Mesenchymal stem cell (in vitro differentiated cells and primary cell): ENCODE measurements at regions not wholly inside any gene's neighbourhood (a gene's known extent, or its start where the extent isn't known, plus 50 kb on each side); places are given as distances from the start of the nearest gene placed in this dataset.

Source experiments
- DNase-seq: peaks from one replicate; pipeline ENCODE4 v3.0.0-alpha.2; 2013
- H2AFZ ChIP-seq: one replicate; pipeline ENCODE4 v1.6.1; 2013; ENCODE audit warnings: low read depth, mild to moderate bottlenecking, control low read depth, inconsistent platforms, low read length, moderate library complexity
- H2AK5ac ChIP-seq: 2 replicates; pipeline ENCODE4 v1.6.1; 2013; ENCODE audit warnings: low read length, moderate library complexity, mild to moderate bottlenecking, inconsistent platforms; ENCODE audit not compliant: severe bottlenecking
- H2BK120ac ChIP-seq: one replicate; pipeline ENCODE4 v1.6.1; 2013; ENCODE audit warnings: low read depth, mild to moderate bottlenecking, inconsistent platforms, low read length, moderate library complexity
- H2BK12ac ChIP-seq, 2 experiments: one replicate each; pipeline ENCODE4 v1.6.1; 2013; ENCODE audit warnings: inconsistent platforms in 2 of 2, low read length in 2 of 2, mild to moderate bottlenecking in 2 of 2, moderate library complexity in 2 of 2, control low read depth in 1 of 2
- H2BK15ac ChIP-seq: one replicate; pipeline ENCODE4 v1.6.1; 2013; ENCODE audit warnings: mild to moderate bottlenecking, low read depth, inconsistent platforms; ENCODE audit not compliant: poor library complexity, severe bottlenecking
- H2BK5ac ChIP-seq: 2 replicates; pipeline ENCODE4 v1.6.1; 2013; ENCODE audit warnings: low read depth, mild to moderate bottlenecking, low read length, control low read depth, inconsistent platforms; ENCODE audit not compliant: poor library complexity, severe bottlenecking
- H3K14ac ChIP-seq, 2 experiments: one replicate each; pipeline ENCODE4 v1.6.1; 2013; ENCODE audit warnings: inconsistent platforms in 2 of 2, low read length in 2 of 2, control low read depth in 1 of 2, mild to moderate bottlenecking in 1 of 2, moderate library complexity in 1 of 2
- H3K18ac ChIP-seq, 2 experiments: one replicate each; pipeline ENCODE4 v1.6.1; 2013; ENCODE audit warnings: inconsistent platforms in 2 of 2, low read length in 2 of 2, control low read depth in 1 of 2, low read depth in 1 of 2, mild to moderate bottlenecking in 1 of 2
- H3K23ac ChIP-seq, 2 experiments: one replicate each; pipeline ENCODE4 v1.6.1; 2013; ENCODE audit warnings: inconsistent platforms in 2 of 2, low read length in 2 of 2, mild to moderate bottlenecking in 2 of 2, moderate library complexity in 2 of 2, control low read depth in 1 of 2
- H3K27ac ChIP-seq: 2 replicates; pipeline ENCODE4 v1.5.1; 2013; ENCODE audit warnings: mild to moderate bottlenecking, moderate library complexity, low read length, control low read depth, inconsistent platforms; ENCODE audit not compliant: poor library complexity, severe bottlenecking
- H3K27me3 ChIP-seq, 2 experiments: 2 replicates each; pipeline versions ENCODE4 v1.6.1 to v1.7.0; 2013; ENCODE audit warnings: low read length in 2 of 2, mild to moderate bottlenecking in 2 of 2, moderate library complexity in 2 of 2, control low read depth in 1 of 2, inconsistent platforms in 1 of 2; ENCODE audit not compliant: control insufficient read depth in 1 of 2, insufficient read depth in 1 of 2
- H3K36me3 ChIP-seq, 2 experiments: 2 replicates each; pipeline versions ENCODE4 v1.6.1 to v1.7.0; 2013; ENCODE audit warnings: low read length in 2 of 2, control low read depth in 1 of 2, inconsistent platforms in 1 of 2, low read depth in 1 of 2, mild to moderate bottlenecking in 1 of 2; ENCODE audit not compliant: insufficient read depth in 2 of 2, control insufficient read depth in 1 of 2
- H3K4ac ChIP-seq, 2 experiments: one replicate each; pipeline ENCODE4 v1.6.1; 2013; ENCODE audit warnings: inconsistent platforms in 2 of 2, low read length in 2 of 2, mild to moderate bottlenecking in 2 of 2, moderate library complexity in 2 of 2, control low read depth in 1 of 2, low read depth in 1 of 2
- H3K4me1 ChIP-seq: 2 replicates; pipeline ENCODE4 v1.6.1; 2013; ENCODE audit warnings: low read depth, low read length, control low read depth; ENCODE audit not compliant: control insufficient read depth, insufficient read depth
- H3K4me2 ChIP-seq: 2 replicates; pipeline ENCODE4 v1.6.1; 2013; ENCODE audit warnings: low read length, mild to moderate bottlenecking, inconsistent platforms; ENCODE audit not compliant: poor library complexity, severe bottlenecking
- H3K4me3 ChIP-seq, 2 experiments: 2 replicates each; pipeline versions ENCODE4 v1.5.1 to v1.7.0; 2013; ENCODE audit warnings: low read length in 2 of 2, mild to moderate bottlenecking in 2 of 2, control low read depth in 1 of 2, low read depth in 1 of 2; ENCODE audit not compliant: insufficient read depth in 1 of 2
- H3K79me1 ChIP-seq: replicated peaks from 2 replicates; pipeline ENCODE4 v1.6.1; 2013; ENCODE audit warnings: mild to moderate bottlenecking, control low read depth, low read length, inconsistent platforms; ENCODE audit not compliant: poor library complexity, severe bottlenecking
- H3K9ac ChIP-seq: 2 replicates; pipeline ENCODE4 v1.7.0; 2013; ENCODE audit warnings: mild to moderate bottlenecking, low read length, moderate library complexity
- H3K9me3 ChIP-seq: 2 replicates; pipeline ENCODE4 v1.7.0; 2013; ENCODE audit warnings: mild to moderate bottlenecking, low read length; ENCODE audit not compliant: control insufficient read depth
- H4K8ac ChIP-seq: one replicate; pipeline ENCODE4 v1.6.1; 2013; ENCODE audit warnings: inconsistent platforms, mild to moderate bottlenecking, low read length, moderate library complexity
- H4K91ac ChIP-seq: one replicate; pipeline ENCODE4 v1.6.1; 2013; ENCODE audit warnings: mild to moderate bottlenecking, low read length, inconsistent platforms
- WGBS: methylation state at CpG from one replicate; pipeline ENCODE4 v1.1.7; 2013; ENCODE audit warnings: mixed read lengths; 5-methylcytosine and 5-hydroxymethylcytosine counted together

- Histone ChIP-seq H3K36me3 (no peaks in the 10 kb centered on the region), H3K27me3 (no peaks in the 10 kb centered on the region), H3K4me1 (no peaks in the 10 kb centered on the region), H3K79me1 (no peaks in the 10 kb centered on the region), H2BK12ac (no peak overlapping the region), H3K9ac (no peak overlapping the region), H3K14ac (no peak overlapping the region), H3K23ac (no peak overlapping the region), H3K4ac (no peak overlapping the region), H3K18ac (no peak overlapping the region), H3K4me3 (no peak overlapping the region), H4K8ac (no peak overlapping the region), H2BK120ac (no peak overlapping the region), H3K9me3 (peaks cover 14% of the 10 kb centered on the region), H2AFZ (no peak overlapping the region), H2AK5ac (no peak overlapping the region), H3K4me2 (no peak overlapping the region), H2BK5ac (no peak overlapping the region), H2BK15ac (no peak overlapping the region), H4K91ac (no peak overlapping the region), H3K27ac (no peak overlapping the region)
- 93% methylated on average over 4 of the region's 4 CpGs for WGBS
- no peak for DNase-seq
These were observed 935.2 kb downstream of the PLA2G4A start for GRCh38 chr1:187763976-187764375.

GRCh38 chr1:187771396-187771795 is 942.6 kb downstream of the PLA2G4A start:
- no peak overlapping the region for H2AFZ ChIP-seq
- no peaks in the 10 kb centered on the region for H3K36me3 ChIP-seq
- H4K8ac ChIP-seq: no peak overlapping the region
- H3K23ac ChIP-seq: no peak overlapping the region
- H3K9me3 ChIP-seq: no peaks in the 10 kb centered on the region
- H3K79me1 ChIP-seq: no peaks in the 10 kb centered on the region
- DNase-seq: no peak
- H3K4ac ChIP-seq: no peak overlapping the region
- no peak overlapping the region for H3K4me2 ChIP-seq
- no CpG with 5 or more reads among the region's 2 CpGs for WGBS
- H3K4me1 ChIP-seq: no peaks in the 10 kb centered on the region
- no peak overlapping the region for H4K91ac ChIP-seq
- H2AK5ac ChIP-seq: no peak overlapping the region
- H3K27ac ChIP-seq: no peak overlapping the region
- H2BK12ac ChIP-seq: no peak overlapping the region
- H3K4me3 ChIP-seq: no peak overlapping the region
- no peaks in the 10 kb centered on the region for H3K27me3 ChIP-seq
- H3K18ac ChIP-seq: no peak overlapping the region
- no peak overlapping the region for H2BK120ac ChIP-seq
- no peak overlapping the region for H3K14ac ChIP-seq
- no peak overlapping the region for H2BK15ac ChIP-seq
- no peak overlapping the region for H3K9ac ChIP-seq
- H2BK5ac ChIP-seq: no peak overlapping the region

GRCh38 chr1:187773168-187773567 is 944.4 kb downstream of the PLA2G4A start:
- Histone ChIP-seq H3K36me3 (no peaks in the 10 kb centered on the region), H2BK12ac (no peak overlapping the region), H4K8ac (no peak overlapping the region), H3K27me3 (no peaks in the 10 kb centered on the region), H3K79me1 (no peaks in the 10 kb centered on the region), H2BK120ac (no peak overlapping the region), H2BK15ac (no peak overlapping the region), H2BK5ac (no peak overlapping the region), H4K91ac (no peak overlapping the region), H3K23ac (no peak overlapping the region), H3K4me2 (no peak overlapping the region), H2AK5ac (no peak overlapping the region), H3K27ac (no peak overlapping the region), H3K4ac (no peak overlapping the region), H3K9ac (no peak overlapping the region), H3K18ac (no peak overlapping the region), H3K4me3 (no peak overlapping the region), H3K14ac (no peak overlapping the region), H2AFZ (no peak overlapping the region), H3K9me3 (no peaks in the 10 kb centered on the region), H3K4me1 (no peaks in the 10 kb centered on the region)
- no peak for DNase-seq
- WGBS: 82% methylated on average over 5 of the region's 5 CpGs

- H3K4me3 ChIP-seq: no peak overlapping the region
- H3K4ac ChIP-seq: no peak overlapping the region
- 84% methylated on average over 3 of the region's 3 CpGs for WGBS
These were observed 959.0 kb downstream of the PLA2G4A start for GRCh38 chr1:187787736-187788135.

More at GRCh38 chr1:187787736-187788135, 959.0 kb downstream of the PLA2G4A start:
- Histone ChIP-seq H3K27ac (no peak overlapping the region), H3K14ac (no peak overlapping the region), H3K4me2 (no peak overlapping the region), H2AFZ (no peak overlapping the region), H2BK15ac (no peak overlapping the region), H3K9me3 (peaks cover 17% of the 10 kb centered on the region), H3K9ac (no peak overlapping the region), H3K4me1 (no peaks in the 10 kb centered on the region), H2BK120ac (no peak overlapping the region), H3K18ac (no peak overlapping the region), H2AK5ac (no peak overlapping the region), H3K79me1 (no peaks in the 10 kb centered on the region), H4K8ac (no peak overlapping the region), H3K27me3 (no peaks in the 10 kb centered on the region), H2BK12ac (no peak overlapping the region), H4K91ac (no peak overlapping the region), H3K23ac (no peak overlapping the region), H3K36me3 (no peaks in the 10 kb centered on the region), H2BK5ac (no peak overlapping the region)
- no peak for DNase-seq
